HG03060 (cell line): ENCODE measurements at regions not wholly inside any gene's neighbourhood (a gene's known extent, or its start where the extent isn't known, plus 50 kb on each side); places are given as distances from the start of the nearest gene placed in this dataset.

Experiments
- ATAC-seq: cut with Tn5 transposase; IDR thresholded peaks from one replicate; pipeline ENCODE4 v1.9.1; 2021; ENCODE audit warnings: low read depth, moderate number of reproducible peaks; ENCODE audit not compliant: unreplicated experiment

- ATAC-seq = no peak
Observed at GRCh38 chr1:61627365-61627764, 97.6 kb downstream of the TM2D1 start.

- ATAC-seq = no peak
Observed at GRCh38 chr1:61626816-61627215, 98.1 kb downstream of the TM2D1 start.

GRCh38 chr1:61623852-61624251 is 101.1 kb downstream of the TM2D1 start:
- no peak for ATAC-seq

- no peak for ATAC-seq
Observed at GRCh38 chr1:61620536-61620935, 104.4 kb downstream of the TM2D1 start.

GRCh38 chr1:61618755-61619154 is 106.2 kb downstream of the TM2D1 start:
- no peak for ATAC-seq

- ATAC-seq = no peak
Observed at GRCh38 chr1:61618193-61618592, 106.7 kb downstream of the TM2D1 start.

GRCh38 chr1:61616830-61617229 is 108.1 kb downstream of the TM2D1 start:
- ATAC-seq = no peak

GRCh38 chr1:61612602-61613001 is 112.3 kb downstream of the TM2D1 start:
- ATAC-seq = peak; percentile 79

GRCh38 chr1:61609040-61609439 is 115.9 kb downstream of the TM2D1 start:
- ATAC-seq = no peak

- ATAC-seq = no peak
Observed at GRCh38 chr1:61607448-61607847, 117.5 kb downstream of the TM2D1 start.

- no peak for ATAC-seq
Observed at GRCh38 chr1:61606448-61607312, 118.3 kb downstream of the TM2D1 start.

- ATAC-seq = no peak
Observed at GRCh38 chr1:61605607-61606321, 119.2 kb downstream of the TM2D1 start.

- no peak for ATAC-seq
Observed at GRCh38 chr1:61604684-61605083, 120.3 kb downstream of the TM2D1 start.

GRCh38 chr1:61604261-61604660 is 120.7 kb downstream of the TM2D1 start:
- no peak for ATAC-seq

- no peak for ATAC-seq
Observed at GRCh38 chr1:61602663-61603062, 122.3 kb downstream of the TM2D1 start.

- no peak for ATAC-seq
Observed at GRCh38 chr1:61597601-61598000, 127.3 kb downstream of the TM2D1 start.

GRCh38 chr1:61593331-61593730 is 131.6 kb downstream of the TM2D1 start:
- no peak for ATAC-seq

- ATAC-seq = no peak
Observed at GRCh38 chr1:61591351-61591750, 133.6 kb downstream of the TM2D1 start.

GRCh38 chr1:61588736-61589672 is 135.9 kb downstream of the TM2D1 start:
- ATAC-seq = peak; percentile 79

- ATAC-seq = no peak
Observed at GRCh38 chr1:61585714-61586113, 139.2 kb downstream of the TM2D1 start.

- ATAC-seq = no peak
Observed at GRCh38 chr1:61583703-61584102, 141.2 kb downstream of the TM2D1 start.
